WTC11 (cell line): ENCODE measurements at regions not wholly inside any gene's neighbourhood (a gene's known extent, or its start where the extent isn't known, plus 50 kb on each side); places are given as distances from the start of the nearest gene placed in this dataset.

Source experiments
- ATAC-seq: fragments of 200-7000 bp; cut with Tn5 transposase; 2 replicates; pipeline ENCODE4 v1.10.0; 2021; ENCODE audit warnings: mild to moderate bottlenecking, moderate library complexity
- CTCF ChIA-PET: fragments of 300-600 bp; sonication (Branson Sonifier 250); formaldehyde crosslinking; loops from one replicate; lab custom pipeline; 2021; ENCODE audit warnings: antibody characterized with exemption; lab: Charles Lee
- POLR2A ChIA-PET: fragments of 350-600 bp; sonication (Branson Sonifier 250); formaldehyde crosslinking; loops from one replicate; lab custom pipeline; 2021; ENCODE audit warnings: antibody characterized with exemption; lab: Charles Lee
- DNase-seq: peaks from one replicate; pipeline ENCODE4 v3.0.0; 2021; ENCODE audit warnings: low spot score
- H3K27ac Mint-ChIP-seq: 2 replicates; pipeline ENCODE4 v1.8.0; 2021; ENCODE audit warnings: mixed read lengths
- H3K27me3 Mint-ChIP-seq: 2 replicates; pipeline ENCODE4 v1.8.0; 2021; ENCODE audit warnings: low read depth, mild to moderate bottlenecking, moderate library complexity, mixed read lengths
- H3K36me3 Mint-ChIP-seq: 2 replicates; pipeline ENCODE4 v1.8.0; 2021; ENCODE audit warnings: mixed read lengths
- H3K4me1 Mint-ChIP-seq: 2 replicates; pipeline ENCODE4 v1.8.0; 2022; ENCODE audit warnings: mixed read lengths
- H3K4me3 Mint-ChIP-seq: 2 replicates; pipeline ENCODE4 v1.8.0; 2021; ENCODE audit warnings: mild to moderate bottlenecking, moderate library complexity, mixed read lengths
- H3K9me3 Mint-ChIP-seq: 2 replicates; pipeline ENCODE4 v1.8.0; 2021; ENCODE audit warnings: mixed read lengths
- ELF4 ChIP-seq: sonication (generic); formaldehyde crosslinking; IDR thresholded peaks from 2 replicates; pipeline ENCODE4 v1.8.1; 2022; ENCODE audit warnings: low read depth, mild to moderate bottlenecking, moderate library complexity, missing genetic modification reagents
- ETV6 ChIP-seq: sonication (generic); formaldehyde crosslinking; IDR thresholded peaks from 2 replicates; pipeline ENCODE4 v1.8.1; 2022; ENCODE audit warnings: mild to moderate bottlenecking, missing genetic modification reagents
- FOXP1 ChIP-seq: sonication (generic); formaldehyde crosslinking; IDR thresholded peaks from 2 replicates; pipeline ENCODE4 v1.8.0; 2022; ENCODE audit warnings: missing genetic modification reagents, mild to moderate bottlenecking, moderate library complexity, borderline replicate concordance
- JUN ChIP-seq: sonication (generic); formaldehyde crosslinking; IDR thresholded peaks from 2 replicates; pipeline ENCODE4 v1.8.0; 2023; ENCODE audit warnings: mild to moderate bottlenecking, missing genetic modification reagents
- KAT7 ChIP-seq: sonication (generic); formaldehyde crosslinking; IDR thresholded peaks from 2 replicates; pipeline ENCODE4 v1.8.1; 2023; ENCODE audit warnings: missing genetic modification reagents, mild to moderate bottlenecking, borderline replicate concordance
- ZNF423 ChIP-seq: fragments of 250-450 bp; sonication (Bioruptor Pico); IDR thresholded peaks from 2 replicates; pipeline ENCODE4 v2.1.2; 2022; ENCODE audit warnings: mild to moderate bottlenecking, moderate library complexity
- TF ChIP-seq, protein P1 (sequence below): sonication (generic); formaldehyde crosslinking; IDR thresholded peaks from 2 replicates; pipeline ENCODE4 v1.8.0; 2022; ENCODE audit warnings: mild to moderate bottlenecking, missing genetic modification reagents
- TF ChIP-seq, protein P2 (sequence below): sonication (generic); formaldehyde crosslinking; IDR thresholded peaks from 2 replicates; pipeline ENCODE4 v1.8.1; 2022; ENCODE audit warnings: low read depth, missing genetic modification reagents, borderline replicate concordance
- TF ChIP-seq, protein P3 (sequence below): fragments of 250-450 bp; sonication (Bioruptor Pico); IDR thresholded peaks from 2 replicates; pipeline ENCODE4 v1.9.0; 2021; ENCODE audit warnings: mild to moderate bottlenecking, borderline replicate concordance
- TF ChIP-seq, protein P4 (sequence below): sonication (generic); formaldehyde crosslinking; IDR thresholded peaks from 2 replicates; pipeline ENCODE4 v1.8.1; 2023; ENCODE audit warnings: mild to moderate bottlenecking, missing genetic modification reagents, borderline replicate concordance
- TF ChIP-seq, protein P5 (sequence below): sonication (generic); formaldehyde crosslinking; IDR thresholded peaks from 2 replicates; pipeline ENCODE4 v1.8.0; 2023; ENCODE audit warnings: missing genetic modification reagents, mild to moderate bottlenecking, borderline replicate concordance

DNA sequence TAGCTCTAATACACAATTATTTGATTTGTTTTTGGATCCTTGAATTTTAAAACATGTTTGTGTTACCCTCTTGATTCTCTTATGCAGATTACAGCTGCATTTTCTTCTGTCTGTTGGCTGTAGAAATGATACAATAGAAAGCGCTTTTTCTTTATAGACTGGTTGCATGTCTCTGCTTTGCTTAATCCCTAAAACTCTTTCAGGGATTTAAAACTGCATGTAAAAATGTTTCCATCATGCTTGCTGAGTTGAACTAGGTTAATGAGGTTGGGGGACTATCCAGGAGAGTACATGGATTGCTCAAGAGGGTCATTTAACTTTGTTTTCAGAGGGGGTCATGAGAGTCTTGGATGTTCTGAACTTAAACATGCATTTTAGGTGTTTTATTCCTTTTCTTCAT lies 166.4 kb upstream of the IFNG-AS1 start:
- ChIA-PET POLR2A (no interaction called here), CTCF (no interaction called here)
- Mint-ChIP-seq H3K4me3 (no peak overlapping the region), H3K27me3 (no peaks in the 10 kb centered on the region), H3K36me3 (no peaks in the 10 kb centered on the region), H3K4me1 (peaks cover 2% of the 10 kb centered on the region; the same call in 1 of the 2 replicates), H3K27ac (no peak overlapping the region), H3K9me3 (no peaks in the 10 kb centered on the region)
- ATAC-seq (no peak), DNase-seq (no peak)
- TF ChIP-seq JUN (CRISPR knock-in tag) (no peak), ETV6 (no peak), ZNF423 (CRISPR knock-in tag) (no peak), FOXP1 (CRISPR knock-in tag) (no peak), ELF4 (CRISPR knock-in tag) (no peak), KAT7 (CRISPR knock-in tag) (no peak)
- TF ChIP-seq, protein P1, sequence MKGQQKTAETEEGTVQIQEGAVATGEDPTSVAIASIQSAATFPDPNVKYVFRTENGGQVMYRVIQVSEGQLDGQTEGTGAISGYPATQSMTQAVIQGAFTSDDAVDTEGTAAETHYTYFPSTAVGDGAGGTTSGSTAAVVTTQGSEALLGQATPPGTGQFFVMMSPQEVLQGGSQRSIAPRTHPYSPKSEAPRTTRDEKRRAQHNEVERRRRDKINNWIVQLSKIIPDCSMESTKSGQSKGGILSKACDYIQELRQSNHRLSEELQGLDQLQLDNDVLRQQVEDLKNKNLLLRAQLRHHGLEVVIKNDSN (CRISPR knock-in tag) = no peak
- TF ChIP-seq, protein P2, sequence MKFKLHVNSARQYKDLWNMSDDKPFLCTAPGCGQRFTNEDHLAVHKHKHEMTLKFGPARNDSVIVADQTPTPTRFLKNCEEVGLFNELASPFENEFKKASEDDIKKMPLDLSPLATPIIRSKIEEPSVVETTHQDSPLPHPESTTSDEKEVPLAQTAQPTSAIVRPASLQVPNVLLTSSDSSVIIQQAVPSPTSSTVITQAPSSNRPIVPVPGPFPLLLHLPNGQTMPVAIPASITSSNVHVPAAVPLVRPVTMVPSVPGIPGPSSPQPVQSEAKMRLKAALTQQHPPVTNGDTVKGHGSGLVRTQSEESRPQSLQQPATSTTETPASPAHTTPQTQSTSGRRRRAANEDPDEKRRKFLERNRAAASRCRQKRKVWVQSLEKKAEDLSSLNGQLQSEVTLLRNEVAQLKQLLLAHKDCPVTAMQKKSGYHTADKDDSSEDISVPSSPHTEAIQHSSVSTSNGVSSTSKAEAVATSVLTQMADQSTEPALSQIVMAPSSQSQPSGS (CRISPR knock-in tag) = no peak
- TF ChIP-seq, protein P3, sequence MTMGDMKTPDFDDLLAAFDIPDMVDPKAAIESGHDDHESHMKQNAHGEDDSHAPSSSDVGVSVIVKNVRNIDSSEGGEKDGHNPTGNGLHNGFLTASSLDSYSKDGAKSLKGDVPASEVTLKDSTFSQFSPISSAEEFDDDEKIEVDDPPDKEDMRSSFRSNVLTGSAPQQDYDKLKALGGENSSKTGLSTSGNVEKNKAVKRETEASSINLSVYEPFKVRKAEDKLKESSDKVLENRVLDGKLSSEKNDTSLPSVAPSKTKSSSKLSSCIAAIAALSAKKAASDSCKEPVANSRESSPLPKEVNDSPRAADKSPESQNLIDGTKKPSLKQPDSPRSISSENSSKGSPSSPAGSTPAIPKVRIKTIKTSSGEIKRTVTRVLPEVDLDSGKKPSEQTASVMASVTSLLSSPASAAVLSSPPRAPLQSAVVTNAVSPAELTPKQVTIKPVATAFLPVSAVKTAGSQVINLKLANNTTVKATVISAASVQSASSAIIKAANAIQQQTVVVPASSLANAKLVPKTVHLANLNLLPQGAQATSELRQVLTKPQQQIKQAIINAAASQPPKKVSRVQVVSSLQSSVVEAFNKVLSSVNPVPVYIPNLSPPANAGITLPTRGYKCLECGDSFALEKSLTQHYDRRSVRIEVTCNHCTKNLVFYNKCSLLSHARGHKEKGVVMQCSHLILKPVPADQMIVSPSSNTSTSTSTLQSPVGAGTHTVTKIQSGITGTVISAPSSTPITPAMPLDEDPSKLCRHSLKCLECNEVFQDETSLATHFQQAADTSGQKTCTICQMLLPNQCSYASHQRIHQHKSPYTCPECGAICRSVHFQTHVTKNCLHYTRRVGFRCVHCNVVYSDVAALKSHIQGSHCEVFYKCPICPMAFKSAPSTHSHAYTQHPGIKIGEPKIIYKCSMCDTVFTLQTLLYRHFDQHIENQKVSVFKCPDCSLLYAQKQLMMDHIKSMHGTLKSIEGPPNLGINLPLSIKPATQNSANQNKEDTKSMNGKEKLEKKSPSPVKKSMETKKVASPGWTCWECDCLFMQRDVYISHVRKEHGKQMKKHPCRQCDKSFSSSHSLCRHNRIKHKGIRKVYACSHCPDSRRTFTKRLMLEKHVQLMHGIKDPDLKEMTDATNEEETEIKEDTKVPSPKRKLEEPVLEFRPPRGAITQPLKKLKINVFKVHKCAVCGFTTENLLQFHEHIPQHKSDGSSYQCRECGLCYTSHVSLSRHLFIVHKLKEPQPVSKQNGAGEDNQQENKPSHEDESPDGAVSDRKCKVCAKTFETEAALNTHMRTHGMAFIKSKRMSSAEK (CRISPR knock-in tag) = no peak
- TF ChIP-seq, protein P4, sequence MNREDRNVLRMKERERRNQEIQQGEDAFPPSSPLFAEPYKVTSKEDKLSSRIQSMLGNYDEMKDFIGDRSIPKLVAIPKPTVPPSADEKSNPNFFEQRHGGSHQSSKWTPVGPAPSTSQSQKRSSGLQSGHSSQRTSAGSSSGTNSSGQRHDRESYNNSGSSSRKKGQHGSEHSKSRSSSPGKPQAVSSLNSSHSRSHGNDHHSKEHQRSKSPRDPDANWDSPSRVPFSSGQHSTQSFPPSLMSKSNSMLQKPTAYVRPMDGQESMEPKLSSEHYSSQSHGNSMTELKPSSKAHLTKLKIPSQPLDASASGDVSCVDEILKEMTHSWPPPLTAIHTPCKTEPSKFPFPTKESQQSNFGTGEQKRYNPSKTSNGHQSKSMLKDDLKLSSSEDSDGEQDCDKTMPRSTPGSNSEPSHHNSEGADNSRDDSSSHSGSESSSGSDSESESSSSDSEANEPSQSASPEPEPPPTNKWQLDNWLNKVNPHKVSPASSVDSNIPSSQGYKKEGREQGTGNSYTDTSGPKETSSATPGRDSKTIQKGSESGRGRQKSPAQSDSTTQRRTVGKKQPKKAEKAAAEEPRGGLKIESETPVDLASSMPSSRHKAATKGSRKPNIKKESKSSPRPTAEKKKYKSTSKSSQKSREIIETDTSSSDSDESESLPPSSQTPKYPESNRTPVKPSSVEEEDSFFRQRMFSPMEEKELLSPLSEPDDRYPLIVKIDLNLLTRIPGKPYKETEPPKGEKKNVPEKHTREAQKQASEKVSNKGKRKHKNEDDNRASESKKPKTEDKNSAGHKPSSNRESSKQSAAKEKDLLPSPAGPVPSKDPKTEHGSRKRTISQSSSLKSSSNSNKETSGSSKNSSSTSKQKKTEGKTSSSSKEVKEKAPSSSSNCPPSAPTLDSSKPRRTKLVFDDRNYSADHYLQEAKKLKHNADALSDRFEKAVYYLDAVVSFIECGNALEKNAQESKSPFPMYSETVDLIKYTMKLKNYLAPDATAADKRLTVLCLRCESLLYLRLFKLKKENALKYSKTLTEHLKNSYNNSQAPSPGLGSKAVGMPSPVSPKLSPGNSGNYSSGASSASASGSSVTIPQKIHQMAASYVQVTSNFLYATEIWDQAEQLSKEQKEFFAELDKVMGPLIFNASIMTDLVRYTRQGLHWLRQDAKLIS (CRISPR knock-in tag) = no peak
- TF ChIP-seq, protein P5, sequence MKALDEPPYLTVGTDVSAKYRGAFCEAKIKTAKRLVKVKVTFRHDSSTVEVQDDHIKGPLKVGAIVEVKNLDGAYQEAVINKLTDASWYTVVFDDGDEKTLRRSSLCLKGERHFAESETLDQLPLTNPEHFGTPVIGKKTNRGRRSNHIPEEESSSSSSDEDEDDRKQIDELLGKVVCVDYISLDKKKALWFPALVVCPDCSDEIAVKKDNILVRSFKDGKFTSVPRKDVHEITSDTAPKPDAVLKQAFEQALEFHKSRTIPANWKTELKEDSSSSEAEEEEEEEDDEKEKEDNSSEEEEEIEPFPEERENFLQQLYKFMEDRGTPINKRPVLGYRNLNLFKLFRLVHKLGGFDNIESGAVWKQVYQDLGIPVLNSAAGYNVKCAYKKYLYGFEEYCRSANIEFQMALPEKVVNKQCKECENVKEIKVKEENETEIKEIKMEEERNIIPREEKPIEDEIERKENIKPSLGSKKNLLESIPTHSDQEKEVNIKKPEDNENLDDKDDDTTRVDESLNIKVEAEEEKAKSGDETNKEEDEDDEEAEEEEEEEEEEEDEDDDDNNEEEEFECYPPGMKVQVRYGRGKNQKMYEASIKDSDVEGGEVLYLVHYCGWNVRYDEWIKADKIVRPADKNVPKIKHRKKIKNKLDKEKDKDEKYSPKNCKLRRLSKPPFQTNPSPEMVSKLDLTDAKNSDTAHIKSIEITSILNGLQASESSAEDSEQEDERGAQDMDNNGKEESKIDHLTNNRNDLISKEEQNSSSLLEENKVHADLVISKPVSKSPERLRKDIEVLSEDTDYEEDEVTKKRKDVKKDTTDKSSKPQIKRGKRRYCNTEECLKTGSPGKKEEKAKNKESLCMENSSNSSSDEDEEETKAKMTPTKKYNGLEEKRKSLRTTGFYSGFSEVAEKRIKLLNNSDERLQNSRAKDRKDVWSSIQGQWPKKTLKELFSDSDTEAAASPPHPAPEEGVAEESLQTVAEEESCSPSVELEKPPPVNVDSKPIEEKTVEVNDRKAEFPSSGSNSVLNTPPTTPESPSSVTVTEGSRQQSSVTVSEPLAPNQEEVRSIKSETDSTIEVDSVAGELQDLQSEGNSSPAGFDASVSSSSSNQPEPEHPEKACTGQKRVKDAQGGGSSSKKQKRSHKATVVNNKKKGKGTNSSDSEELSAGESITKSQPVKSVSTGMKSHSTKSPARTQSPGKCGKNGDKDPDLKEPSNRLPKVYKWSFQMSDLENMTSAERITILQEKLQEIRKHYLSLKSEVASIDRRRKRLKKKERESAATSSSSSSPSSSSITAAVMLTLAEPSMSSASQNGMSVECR (CRISPR knock-in tag) = no peak
